Fibroblast of peridontal ligament (primary cell): ENCODE measurements at regions not wholly inside any gene's neighbourhood (a gene's known extent, or its start where the extent isn't known, plus 50 kb on each side); places are given as distances from the start of the nearest gene placed in this dataset.

Experiments used
- DNase-seq: peaks from one replicate; pipeline ENCODE4 v3.0.0-alpha.2; 2010; ENCODE audit errors: extremely low read depth

GRCh38 chr3:184659797-184660301 lies 52.0 kb downstream of the MAGEF1 start:
- DNase-seq: no peak

GRCh38 chr3:184658223-184658928 lies 53.5 kb downstream of the MAGEF1 start:
- no peak for DNase-seq

GRCh38 chr3:184656829-184657681 lies 54.8 kb downstream of the MAGEF1 start:
- DNase-seq: no peak

- DNase-seq: no peak
Observed at GRCh38 chr3:184656458-184656828, 55.4 kb downstream of the MAGEF1 start.

GRCh38 chr3:184655597-184655996 lies 56.3 kb downstream of the MAGEF1 start:
- DNase-seq: no peak

GRCh38 chr3:184654375-184654774 lies 57.5 kb downstream of the MAGEF1 start:
- DNase-seq: no peak

GRCh38 chr3:184652465-184652864 lies 59.4 kb downstream of the MAGEF1 start:
- DNase-seq: no peak

- DNase-seq: no peak
Observed at GRCh38 chr3:184651904-184652303, 60.0 kb downstream of the MAGEF1 start.

- DNase-seq: no peak
Observed at GRCh38 chr3:184648636-184649035, 63.2 kb downstream of the MAGEF1 start.

- no peak for DNase-seq
Observed at GRCh38 chr3:184647405-184647936, 64.4 kb downstream of the MAGEF1 start.

- no peak for DNase-seq
Observed at GRCh38 chr3:184645336-184645735, 66.5 kb downstream of the MAGEF1 start.

- no peak for DNase-seq
Observed at GRCh38 chr3:184643442-184643841, 68.4 kb downstream of the MAGEF1 start.

- DNase-seq: no peak
Observed at GRCh38 chr3:184642631-184643285, 69.1 kb downstream of the MAGEF1 start.

GRCh38 chr3:184641430-184641829 lies 70.4 kb downstream of the MAGEF1 start:
- DNase-seq: no peak

GRCh38 chr3:184639351-184639750 lies 72.5 kb downstream of the MAGEF1 start:
- DNase-seq: no peak

- peak; percentile 41 for DNase-seq
Observed at GRCh38 chr3:184637705-184638104, 74.2 kb downstream of the MAGEF1 start.

- DNase-seq: peak; percentile 89
Observed at GRCh38 chr3:184636741-184637316, 75.0 kb downstream of the MAGEF1 start.

GRCh38 chr3:184635774-184636173 lies 74.2 kb downstream of the EPHB3 start:
- DNase-seq: no peak

GRCh38 chr3:184635126-184635525 lies 73.5 kb downstream of the EPHB3 start:
- DNase-seq: no peak

- no peak for DNase-seq
Observed at GRCh38 chr3:184633237-184633579, 71.6 kb downstream of the EPHB3 start.

GRCh38 chr3:184632551-184633236 lies 71.1 kb downstream of the EPHB3 start:
- DNase-seq: no peak
